HG03139 (cell line): ENCODE measurements at regions not wholly inside any gene's neighbourhood (a gene's known extent, or its start where the extent isn't known, plus 50 kb on each side); places are given as distances from the start of the nearest gene placed in this dataset.

Experiments
- ATAC-seq: cut with Tn5 transposase; IDR thresholded peaks from one replicate; pipeline ENCODE4 v1.9.1; 2021; ENCODE audit not compliant: unreplicated experiment

DNA sequence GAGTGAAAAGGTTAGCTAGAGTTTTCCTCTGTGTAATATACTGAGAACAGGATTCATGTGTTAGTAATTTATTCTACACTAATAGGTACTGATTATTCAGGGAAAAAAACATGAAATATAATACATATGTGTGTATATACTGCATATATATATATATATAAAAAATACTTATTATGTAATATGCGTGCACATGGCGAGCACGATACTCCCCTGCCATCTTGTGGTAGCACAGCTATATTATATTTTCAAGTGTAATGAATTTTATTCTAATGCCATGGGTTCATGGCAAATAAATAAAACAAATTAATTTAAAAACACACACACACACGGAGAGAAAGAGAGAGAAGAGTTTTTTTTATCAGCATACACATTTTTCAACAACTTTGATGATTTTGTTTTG lies 460.6 kb downstream of the KCNJ2 start:
- no peak for ATAC-seq

DNA sequence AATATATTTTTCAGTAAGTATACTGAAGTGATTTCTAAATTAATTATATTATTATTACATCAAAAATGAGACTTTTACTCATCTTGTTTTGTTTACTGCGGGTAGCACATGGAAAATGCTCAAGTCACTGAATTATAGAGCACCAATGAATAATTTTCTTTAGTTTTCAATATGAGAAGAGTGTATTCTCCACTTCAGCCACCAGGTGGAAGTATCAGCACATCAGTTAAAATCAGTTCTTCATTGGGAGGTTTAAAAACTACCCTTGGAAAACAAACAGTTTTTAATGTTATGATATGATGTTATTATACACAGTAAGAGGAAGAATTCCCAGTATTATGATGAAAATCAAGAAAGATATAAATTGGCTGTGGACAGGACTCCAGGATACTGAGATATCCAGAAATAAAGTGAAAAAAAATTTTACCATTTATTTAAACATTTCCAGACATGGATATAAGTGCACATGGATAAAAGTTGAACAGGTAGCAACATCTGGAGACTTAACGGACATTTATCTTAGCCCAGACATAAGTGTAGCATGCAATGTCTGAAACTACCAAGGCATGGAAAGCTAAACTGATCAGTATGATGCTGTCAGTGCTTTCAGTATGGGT lies 467.3 kb downstream of the KCNJ2 start:
- ATAC-seq: no peak

DNA sequence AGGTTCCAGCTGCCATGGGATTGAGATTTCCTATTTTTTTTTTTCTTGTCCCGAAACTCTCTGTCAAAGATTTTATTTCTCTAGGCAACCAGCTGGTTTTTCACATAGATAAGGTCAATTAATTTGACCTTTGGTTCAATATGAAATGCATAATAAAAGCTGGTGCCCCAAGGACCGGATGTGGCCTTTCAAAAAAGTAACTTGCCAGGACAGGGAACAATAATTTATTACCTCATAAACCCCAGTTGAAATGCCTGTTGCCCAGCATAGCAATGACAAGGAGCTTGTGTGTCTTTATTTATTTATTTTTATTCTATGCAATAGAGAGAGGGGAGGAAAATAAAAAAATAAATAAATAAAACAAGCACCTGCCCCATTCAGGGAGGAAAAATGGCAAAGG lies 472.7 kb downstream of the KCNJ2 start:
- no peak for ATAC-seq

GRCh38 chr17:70644096-70644495 lies 474.8 kb downstream of the KCNJ2 start:
- no peak for ATAC-seq

- no peak for ATAC-seq
Observed at GRCh38 chr17:70646673-70647072, 477.3 kb downstream of the KCNJ2 start.

GRCh38 chr17:70648166-70648565 lies 478.8 kb downstream of the KCNJ2 start:
- ATAC-seq: no peak

DNA sequence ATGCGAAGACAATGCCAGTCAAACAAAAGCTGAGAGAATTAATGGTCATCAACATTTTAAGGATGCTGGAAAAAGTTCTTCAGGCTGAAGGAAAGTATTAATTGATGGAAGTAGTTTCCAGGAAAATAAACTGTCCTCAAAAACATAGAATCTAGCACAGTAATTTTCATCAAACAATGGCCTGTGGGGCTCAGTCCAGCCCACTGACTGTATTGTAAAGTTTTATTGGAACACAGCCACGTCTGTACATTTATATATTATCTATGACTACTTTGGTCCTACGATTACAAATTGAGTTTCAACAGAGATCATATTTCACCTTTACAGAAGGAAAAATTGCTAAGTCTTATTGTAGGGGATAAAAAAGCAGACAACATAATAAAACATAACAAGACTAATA lies 484.5 kb downstream of the KCNJ2 start:
- ATAC-seq: no peak

DNA sequence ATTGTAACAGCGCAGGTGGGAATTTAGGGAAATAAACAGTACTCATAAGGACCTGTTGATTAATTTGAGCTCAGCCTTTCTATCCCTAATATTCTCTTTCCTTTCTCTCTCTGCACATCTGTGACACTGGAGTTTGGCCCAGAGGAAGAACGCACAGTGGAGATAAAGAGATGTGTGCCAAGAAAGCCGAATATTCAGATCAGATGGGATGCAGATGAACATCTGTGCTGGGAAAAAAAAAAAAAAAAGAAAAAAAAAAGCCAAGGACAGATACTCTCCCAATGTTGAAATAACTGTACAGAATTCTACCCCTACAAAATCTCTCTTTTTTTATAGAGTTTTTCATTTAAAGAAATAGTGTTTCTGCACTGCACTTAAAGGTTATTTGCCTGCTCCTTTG lies 485.4 kb downstream of the KCNJ2 start:
- ATAC-seq: no peak

GRCh38 chr17:70655176-70655958 lies 486.0 kb downstream of the KCNJ2 start:
- no peak for ATAC-seq

GRCh38 chr17:70658317-70658716 lies 489.0 kb downstream of the KCNJ2 start:
- ATAC-seq: no peak

DNA sequence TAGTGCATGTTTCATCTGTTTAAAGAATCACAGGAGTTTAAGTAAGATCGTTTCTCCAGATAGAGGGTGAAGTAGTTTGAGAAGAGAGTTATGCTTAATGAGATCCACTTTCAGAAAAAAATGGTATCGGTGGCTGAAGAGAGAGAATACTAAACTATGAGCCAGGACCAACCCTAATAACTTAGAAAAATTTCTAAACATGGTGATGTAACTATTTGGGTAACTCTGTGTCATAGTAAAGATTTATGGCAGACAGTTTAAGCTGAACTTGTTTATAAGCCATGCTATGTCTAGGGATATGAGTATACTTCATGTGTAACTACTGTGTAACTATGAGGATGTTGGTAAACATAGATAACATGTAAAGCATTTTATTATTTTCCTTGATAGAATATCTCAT lies 489.5 kb downstream of the KCNJ2 start:
- ATAC-seq: no peak

GRCh38 chr17:70661342-70662222 lies 492.2 kb downstream of the KCNJ2 start:
- ATAC-seq: no peak

- no peak for ATAC-seq
Observed at GRCh38 chr17:70668276-70668937, 499.1 kb downstream of the KCNJ2 start.

DNA sequence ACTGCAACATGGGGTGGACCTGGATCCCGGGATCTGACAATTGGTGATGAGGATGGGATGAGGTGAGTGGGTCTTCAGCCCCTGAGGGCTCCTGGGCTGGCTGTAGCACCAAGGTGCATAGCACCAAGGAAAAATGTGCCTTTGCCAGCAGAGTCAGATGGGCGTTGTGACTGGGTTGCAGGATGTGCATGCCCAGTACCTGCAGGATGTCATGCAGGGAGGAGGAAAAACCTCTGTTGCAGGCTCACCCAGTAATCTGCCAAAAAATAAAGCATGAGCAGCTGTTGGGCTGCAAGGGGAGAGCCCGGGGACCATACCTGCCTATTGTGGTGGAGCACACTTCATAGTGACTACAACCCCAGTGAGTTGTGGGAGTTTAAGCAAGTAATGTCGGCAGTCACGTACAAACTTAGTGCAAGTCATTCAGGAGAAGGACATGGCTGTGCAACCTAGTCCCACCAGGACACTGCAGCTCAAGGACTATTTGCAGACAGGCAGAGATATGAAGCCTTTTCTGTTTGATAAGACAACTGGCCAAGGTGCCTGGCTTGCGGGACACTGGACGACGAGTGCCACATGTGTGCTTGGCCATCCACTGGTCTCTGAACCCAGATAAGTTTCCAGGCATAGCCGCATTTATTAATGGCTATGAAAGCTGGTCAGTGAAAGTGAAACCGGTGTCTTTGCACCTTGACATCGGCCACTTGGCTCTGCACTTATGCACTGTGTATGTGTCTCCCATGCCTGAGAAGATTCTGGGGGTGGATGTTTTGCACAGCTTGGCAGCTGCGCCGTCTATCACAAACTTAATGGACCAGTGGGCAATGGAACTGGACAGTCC lies 499.8 kb downstream of the KCNJ2 start:
- ATAC-seq: no peak

DNA sequence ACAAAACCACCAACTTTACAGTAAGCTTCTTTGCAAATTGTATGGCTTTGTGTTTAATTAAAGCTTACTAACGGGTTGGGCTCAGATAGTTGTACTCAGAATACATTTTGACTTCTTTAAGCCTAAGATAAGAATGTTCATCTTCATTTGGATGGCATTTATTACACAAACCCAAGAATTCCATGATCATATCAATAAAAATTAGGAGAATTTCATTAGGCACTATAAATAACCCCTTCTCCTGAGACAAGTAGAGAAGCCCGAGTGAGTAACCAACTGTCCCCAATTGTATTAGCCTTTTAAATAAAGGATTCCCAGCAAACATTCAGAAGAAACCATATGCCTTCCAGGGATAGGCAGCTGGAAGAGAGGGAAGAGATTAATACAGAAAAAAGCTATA lies 504.7 kb downstream of the KCNJ2 start:
- no peak for ATAC-seq

- ATAC-seq: no peak
Observed at GRCh38 chr17:70675070-70675590, 505.8 kb downstream of the KCNJ2 start.

- no peak for ATAC-seq
Observed at GRCh38 chr17:70677783-70678647, 508.7 kb downstream of the KCNJ2 start.

DNA sequence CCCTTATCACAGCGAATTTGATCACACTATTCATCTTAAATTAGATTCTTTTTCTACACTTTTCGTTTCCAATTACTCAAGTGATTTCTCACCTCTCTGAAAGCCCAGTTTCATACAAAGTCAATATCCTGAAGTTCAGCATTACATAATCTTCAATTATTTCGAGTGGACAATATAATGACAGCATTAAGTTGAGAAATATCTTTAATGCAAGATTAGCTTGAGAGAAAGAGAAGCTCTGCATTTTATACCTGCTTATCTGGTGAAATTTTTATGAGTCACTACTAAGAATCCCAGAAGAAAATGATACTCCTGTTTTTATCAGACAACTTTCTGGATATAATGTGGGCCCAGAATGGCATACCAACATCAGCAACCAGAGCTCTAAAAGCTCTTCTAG lies 509.6 kb downstream of the KCNJ2 start:
- ATAC-seq: no peak

GRCh38 chr17:70683936-70684335 lies 514.6 kb downstream of the KCNJ2 start:
- no peak for ATAC-seq
